LNCAP (cell line): ENCODE measurements at regions not wholly inside any gene's neighbourhood (a gene's known extent, or its start where the extent isn't known, plus 50 kb on each side); places are given as distances from the start of the nearest gene placed in this dataset.

Source experiments
- CTCF ChIP-seq: fragments of 450-650 bp; IDR thresholded peaks from 2 replicates; pipeline ENCODE4 v1.5.1; 2017; ENCODE audit warnings: mild to moderate bottlenecking

GRCh38 chr3:137191951-137192350 lies 234.2 kb downstream of the IL20RB start:
- no peak for TF ChIP-seq CTCF

GRCh38 chr3:137194301-137194700 lies 236.5 kb downstream of the IL20RB start:
- no peak for TF ChIP-seq CTCF

GRCh38 chr3:137199678-137200077 lies 241.9 kb downstream of the IL20RB start:
- TF ChIP-seq CTCF = no peak

GRCh38 chr3:137201066-137201465 lies 243.3 kb downstream of the IL20RB start:
- no peak for TF ChIP-seq CTCF

GRCh38 chr3:137202941-137203340 lies 245.2 kb downstream of the IL20RB start:
- TF ChIP-seq CTCF = no peak

GRCh38 chr3:137204409-137204808 lies 246.6 kb downstream of the IL20RB start:
- no peak for TF ChIP-seq CTCF

GRCh38 chr3:137205394-137206045 lies 247.7 kb downstream of the IL20RB start:
- no peak for TF ChIP-seq CTCF

- TF ChIP-seq CTCF = no peak
These were observed 249.8 kb downstream of the IL20RB start for GRCh38 chr3:137207616-137208015.
